ENCODE measurements at regions not wholly inside any gene's neighbourhood (a gene's known extent, or its start where the extent isn't known, plus 50 kb on each side); places are given as distances from the start of the nearest gene placed in this dataset.

GRCh38 chr16:64638766-64639165, 483.1 kb downstream of the CDH11 start:
- ATAC-seq (no peak), DNase-seq (no peak)
- H3K4me1 Mint-ChIP-seq = no peaks in the 10 kb centered on the region
- no peaks in the 10 kb centered on the region for H3K36me3 Mint-ChIP-seq
- no peaks in the 10 kb centered on the region for H3K27me3 Mint-ChIP-seq
- CTCF ChIA-PET = no interaction called here
- H3K9me3 Mint-ChIP-seq (ENCODE audit: low read depth) = peaks cover 4% of the 10 kb centered on the region
- no peak overlapping the region for H3K27ac Mint-ChIP-seq
- H3K4me3 Mint-ChIP-seq = no peak overlapping the region

GRCh38 chr16:64629622-64630021, 492.2 kb downstream of the CDH11 start:
- no peaks in the 10 kb centered on the region for H3K4me1 Mint-ChIP-seq

GRCh38 chr16:64627781-64628180, 494.1 kb downstream of the CDH11 start:
- ATAC-seq (no peak), DNase-seq (no peak)
- H3K36me3 Mint-ChIP-seq = no peaks in the 10 kb centered on the region
- no peak overlapping the region for H3K4me3 Mint-ChIP-seq
- no peaks in the 10 kb centered on the region for H3K4me1 Mint-ChIP-seq
- H3K27ac Mint-ChIP-seq = no peak overlapping the region
- H3K9me3 Mint-ChIP-seq (ENCODE audit: low read depth) = peaks cover 15% of the 10 kb centered on the region
- no peaks in the 10 kb centered on the region for H3K27me3 Mint-ChIP-seq
- CTCF ChIA-PET = no interaction called here

More at GRCh38 chr16:64629622-64630021, 492.2 kb downstream of the CDH11 start:
- H3K27ac Mint-ChIP-seq = no peak overlapping the region
- ATAC-seq (no peak), DNase-seq (no peak)
- no peaks in the 10 kb centered on the region for H3K36me3 Mint-ChIP-seq
- H3K9me3 Mint-ChIP-seq (ENCODE audit: low read depth) = peaks cover 15% of the 10 kb centered on the region
- H3K27me3 Mint-ChIP-seq = no peaks in the 10 kb centered on the region
- CTCF ChIA-PET = no interaction called here
- no peak overlapping the region for H3K4me3 Mint-ChIP-seq

GRCh38 chr16:64627288-64627687, 494.6 kb downstream of the CDH11 start:
- H3K4me3 Mint-ChIP-seq = no peak overlapping the region

GRCh38 chr16:64626776-64627175, 495.1 kb downstream of the CDH11 start:
- no peak for ATAC-seq
- H3K27ac Mint-ChIP-seq = no peak overlapping the region
- H3K4me1 Mint-ChIP-seq = no peaks in the 10 kb centered on the region
- peaks cover 23% of the 10 kb centered on the region for H3K9me3 Mint-ChIP-seq (ENCODE audit: low read depth)
- CTCF ChIA-PET = no interaction called here
- no peaks in the 10 kb centered on the region for H3K36me3 Mint-ChIP-seq
- H3K27me3 Mint-ChIP-seq = no peaks in the 10 kb centered on the region
- no peak overlapping the region for H3K4me3 Mint-ChIP-seq
- DNase-seq = no peak

More at GRCh38 chr16:64627288-64627687, 494.6 kb downstream of the CDH11 start:
- ATAC-seq (no peak), DNase-seq (no peak)
- H3K36me3 Mint-ChIP-seq = no peaks in the 10 kb centered on the region
- no peaks in the 10 kb centered on the region for H3K27me3 Mint-ChIP-seq
- H3K4me1 Mint-ChIP-seq = no peaks in the 10 kb centered on the region
- H3K27ac Mint-ChIP-seq = no peak overlapping the region
- peaks cover 18% of the 10 kb centered on the region for H3K9me3 Mint-ChIP-seq (ENCODE audit: low read depth)
- CTCF ChIA-PET = no interaction called here

- Mint-ChIP-seq H3K36me3 (no peaks in the 10 kb centered on the region), H3K27ac (no peak overlapping the region), H3K9me3 (ENCODE audit: low read depth) (peaks cover 29% of the 10 kb centered on the region), H3K4me3 (no peak overlapping the region), H3K27me3 (no peaks in the 10 kb centered on the region), H3K4me1 (no peaks in the 10 kb centered on the region)
- DNase-seq (no peak), ATAC-seq (no peak)
- CTCF ChIA-PET = no interaction called here
These were observed 500.2 kb downstream of the CDH11 start for GRCh38 chr16:64621616-64622015.

GRCh38 chr16:64617836-64618476, 503.9 kb downstream of the CDH11 start:
- H3K9me3 Mint-ChIP-seq (ENCODE audit: low read depth) = peaks cover 37% of the 10 kb centered on the region
- no peaks in the 10 kb centered on the region for H3K36me3 Mint-ChIP-seq
- H3K4me1 Mint-ChIP-seq = no peaks in the 10 kb centered on the region
- no peaks in the 10 kb centered on the region for H3K27me3 Mint-ChIP-seq
- CTCF ChIA-PET = interaction anchor here (0.7 kb wide), 1 partner anchor 1219 kb away, joined by 3 read pairs; no protein-coding TSS in a partner anchor
- ATAC-seq = no peak
- DNase-seq = no peak
- no peak overlapping the region for H3K27ac Mint-ChIP-seq
- no peak overlapping the region for H3K4me3 Mint-ChIP-seq

GRCh38 chr16:64615630-64616280, 506.1 kb downstream of the CDH11 start:
- Mint-ChIP-seq H3K27ac (no peak overlapping the region), H3K36me3 (no peaks in the 10 kb centered on the region), H3K27me3 (no peaks in the 10 kb centered on the region), H3K4me1 (no peaks in the 10 kb centered on the region), H3K4me3 (no peak overlapping the region), H3K9me3 (ENCODE audit: low read depth) (peaks cover 32% of the 10 kb centered on the region)
- CTCF ChIA-PET = no interaction called here
- no peak for DNase-seq
- no peak for ATAC-seq

- ATAC-seq (no peak), DNase-seq (no peak)
- H3K27me3 Mint-ChIP-seq = no peaks in the 10 kb centered on the region
- H3K4me1 Mint-ChIP-seq = no peaks in the 10 kb centered on the region
- CTCF ChIA-PET = no interaction called here
- H3K36me3 Mint-ChIP-seq = no peaks in the 10 kb centered on the region
- no peak overlapping the region for H3K27ac Mint-ChIP-seq
- no peak overlapping the region for H3K4me3 Mint-ChIP-seq
- H3K9me3 Mint-ChIP-seq (ENCODE audit: low read depth) = peaks cover 10% of the 10 kb centered on the region
These were observed 525.7 kb downstream of the CDH11 start for GRCh38 chr16:64596196-64596595.

- DNase-seq (no peak), ATAC-seq (no peak)
- Mint-ChIP-seq H3K27ac (no peak overlapping the region), H3K4me3 (no peak overlapping the region), H3K36me3 (no peaks in the 10 kb centered on the region), H3K27me3 (no peaks in the 10 kb centered on the region), H3K9me3 (ENCODE audit: low read depth) (peaks cover 8% of the 10 kb centered on the region), H3K4me1 (no peaks in the 10 kb centered on the region)
- CTCF ChIA-PET = no interaction called here
These were observed 531.4 kb downstream of the CDH11 start for GRCh38 chr16:64590513-64590912.

- H3K36me3 Mint-ChIP-seq = no peaks in the 10 kb centered on the region
- CTCF ChIA-PET = no interaction called here
- ATAC-seq = no peak
- H3K27ac Mint-ChIP-seq = no peak overlapping the region
- peaks cover 5% of the 10 kb centered on the region for H3K9me3 Mint-ChIP-seq (ENCODE audit: low read depth)
- no peak for DNase-seq
- no peaks in the 10 kb centered on the region for H3K27me3 Mint-ChIP-seq
- H3K4me3 Mint-ChIP-seq = no peak overlapping the region
- no peaks in the 10 kb centered on the region for H3K4me1 Mint-ChIP-seq
These were observed 532.0 kb downstream of the CDH11 start for GRCh38 chr16:64589836-64590235.

- DNase-seq (no peak), ATAC-seq (no peak)
- Mint-ChIP-seq H3K4me1 (no peaks in the 10 kb centered on the region), H3K4me3 (no peak overlapping the region), H3K27ac (no peak overlapping the region), H3K9me3 (ENCODE audit: low read depth) (peaks cover 5% of the 10 kb centered on the region), H3K27me3 (no peaks in the 10 kb centered on the region), H3K36me3 (no peaks in the 10 kb centered on the region)
- CTCF ChIA-PET = no interaction called here
These were observed 535.1 kb downstream of the CDH11 start for GRCh38 chr16:64586781-64587180.

GRCh38 chr16:64585367-64585766, 536.5 kb downstream of the CDH11 start:
- Mint-ChIP-seq H3K4me1 (no peaks in the 10 kb centered on the region), H3K36me3 (no peaks in the 10 kb centered on the region), H3K4me3 (no peak overlapping the region), H3K27ac (no peak overlapping the region), H3K9me3 (ENCODE audit: low read depth) (peaks cover 5% of the 10 kb centered on the region), H3K27me3 (no peaks in the 10 kb centered on the region)
- ATAC-seq (no peak), DNase-seq (no peak)
- CTCF ChIA-PET = no interaction called here

- Mint-ChIP-seq H3K36me3 (no peaks in the 10 kb centered on the region), H3K27ac (no peak overlapping the region), H3K27me3 (no peaks in the 10 kb centered on the region), H3K4me1 (no peaks in the 10 kb centered on the region), H3K9me3 (ENCODE audit: low read depth) (no peaks in the 10 kb centered on the region), H3K4me3 (no peak overlapping the region)
- CTCF ChIA-PET = no interaction called here
- no peak for ATAC-seq
- DNase-seq = no peak
These were observed 541.3 kb downstream of the CDH11 start for GRCh38 chr16:64580558-64580957.
